GM12891 (cell line): ENCODE measurements at regions not wholly inside any gene's neighbourhood (a gene's known extent, or its start where the extent isn't known, plus 50 kb on each side); places are given as distances from the start of the nearest gene placed in this dataset.

Experiments used
- PAX5 ChIP-seq: IDR thresholded peaks from 2 replicates; pipeline ENCODE4 v1.6.1; 2011; ENCODE audit warnings: low read length, moderate library complexity, mild to moderate bottlenecking; ENCODE audit not compliant: insufficient read depth, severe bottlenecking
- POLR2A ChIP-seq: IDR thresholded peaks from 2 replicates; pipeline ENCODE4 v1.6.1; 2011; ENCODE audit warnings: low read depth, low read length, control low read depth
- POLR2AphosphoS5 ChIP-seq: IDR thresholded peaks from 2 replicates; pipeline ENCODE4 v1.6.1; 2011; ENCODE audit warnings: low read depth, low read length, control low read depth
- SPI1 ChIP-seq: IDR thresholded peaks from 2 replicates; pipeline ENCODE4 v1.6.1; 2011; ENCODE audit warnings: low read depth, low read length, control low read depth
- TAF1 ChIP-seq: IDR thresholded peaks from 2 replicates; pipeline ENCODE4 v1.6.1; 2011; ENCODE audit warnings: low read depth, low read length, control low read depth

- TF ChIP-seq POLR2A, result no peak
- no peak for TF ChIP-seq POLR2AphosphoS5
- TF ChIP-seq SPI1, result no peak
- TF ChIP-seq PAX5, result no peak
- TF ChIP-seq TAF1, result no peak
Measured at GRCh38 chr4:35684755-35685154, 559.6 kb downstream of the ARAP2 start.
